ACHN (cell line): ENCODE measurements at regions not wholly inside any gene's neighbourhood (a gene's known extent, or its start where the extent isn't known, plus 50 kb on each side); places are given as distances from the start of the nearest gene placed in this dataset.

Source experiments
- DNase-seq: peaks from one replicate; pipeline ENCODE4 v3.0.0-alpha.2; 2015
- in situ Hi-C: cut with HindIII; loops from 2 replicates; pipeline ENCODE4 v1.10.0; 2017; ENCODE audit warnings: low sequenced_read_pairs, low pct_ligation_motif_present, low pct_unique_long_range_greater_than_20kb

DNA sequence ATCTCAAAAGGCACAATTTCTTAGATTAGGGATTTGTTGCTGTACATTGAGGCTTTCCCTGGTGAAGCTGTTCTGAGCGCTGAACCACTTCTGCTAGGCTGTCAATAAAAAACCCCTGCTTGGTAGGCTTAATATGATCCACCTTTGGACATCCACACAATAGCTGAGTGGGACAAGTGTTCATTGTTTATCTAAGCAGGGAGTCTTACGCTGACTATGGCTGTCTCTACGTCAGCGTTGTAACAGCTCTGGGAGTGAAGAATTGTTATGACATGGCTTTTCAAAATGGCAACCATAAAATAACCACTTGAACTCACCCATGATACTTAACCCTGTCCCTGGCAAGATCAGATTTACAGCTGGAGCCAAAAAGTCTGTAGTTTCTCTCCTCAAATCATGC, 111.5 kb upstream of the SULT1C3 start:
- no peak for DNase-seq
- in situ Hi-C loops: no loop called here

DNA sequence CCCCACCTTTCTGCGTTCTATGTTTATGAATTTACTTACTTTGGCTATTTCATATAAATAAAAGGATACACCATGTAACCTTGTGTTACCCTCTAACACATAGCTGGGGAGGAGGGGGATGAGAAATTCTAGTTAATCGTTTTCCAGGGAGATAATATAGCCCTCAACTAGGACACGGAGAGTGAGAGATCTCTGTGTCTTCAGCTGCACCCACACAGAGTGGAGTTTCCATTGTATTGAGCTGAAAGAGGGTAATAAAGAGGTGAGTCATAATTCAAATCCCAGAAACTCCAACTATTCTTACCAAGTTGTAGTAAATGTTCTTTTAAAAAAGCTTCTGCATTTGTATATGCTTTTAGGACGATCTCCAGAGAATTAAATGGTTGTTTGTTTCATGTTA, 110.1 kb upstream of the SULT1C3 start:
- no peak for DNase-seq
- in situ Hi-C loops: no loop called here

DNA sequence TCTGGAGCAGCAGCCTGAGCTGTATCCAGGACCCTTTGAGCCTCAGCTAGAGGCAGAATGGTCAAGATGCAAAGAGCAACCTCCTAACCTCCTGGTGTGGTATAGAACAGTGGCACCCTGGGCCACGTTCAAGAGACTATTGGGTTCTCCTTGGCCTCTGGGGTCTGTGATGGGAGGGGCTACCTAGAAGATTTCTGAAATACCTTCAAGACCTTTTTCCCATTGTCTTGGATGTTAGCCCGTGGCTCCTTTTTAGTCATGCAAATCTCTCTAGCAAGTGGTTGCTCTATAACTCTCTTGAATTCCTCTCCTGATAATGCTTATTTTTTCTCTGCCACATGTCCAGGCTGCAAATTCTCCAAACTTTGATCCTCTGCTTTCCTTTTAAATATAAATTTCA, 106.3 kb upstream of the SULT1C3 start:
- in situ Hi-C loops: no loop called here

DNA sequence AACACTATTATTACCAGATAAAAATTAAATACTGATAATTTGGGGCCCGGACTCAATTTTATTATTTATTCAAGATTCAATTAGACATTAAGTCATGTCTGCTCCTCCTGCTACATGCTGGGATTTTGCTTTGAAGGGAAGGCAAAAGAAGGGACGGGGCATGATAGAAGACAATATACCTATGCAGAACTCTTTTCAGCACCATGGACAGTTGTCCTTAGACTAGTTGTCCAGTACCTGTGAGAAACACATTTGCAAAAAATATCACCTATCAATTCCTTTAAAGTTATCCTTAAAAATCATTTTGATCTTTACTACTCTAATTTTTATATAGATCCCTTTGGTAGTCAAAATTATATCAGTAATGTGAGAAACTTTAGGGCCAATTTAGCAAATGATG, 100.2 kb upstream of the SULT1C3 start:
- DNase-seq: peak; percentile 43
- in situ Hi-C loops: no loop called here

More for the DNA sequence above, 106.3 kb upstream of the SULT1C3 start:
- no peak for DNase-seq

DNA sequence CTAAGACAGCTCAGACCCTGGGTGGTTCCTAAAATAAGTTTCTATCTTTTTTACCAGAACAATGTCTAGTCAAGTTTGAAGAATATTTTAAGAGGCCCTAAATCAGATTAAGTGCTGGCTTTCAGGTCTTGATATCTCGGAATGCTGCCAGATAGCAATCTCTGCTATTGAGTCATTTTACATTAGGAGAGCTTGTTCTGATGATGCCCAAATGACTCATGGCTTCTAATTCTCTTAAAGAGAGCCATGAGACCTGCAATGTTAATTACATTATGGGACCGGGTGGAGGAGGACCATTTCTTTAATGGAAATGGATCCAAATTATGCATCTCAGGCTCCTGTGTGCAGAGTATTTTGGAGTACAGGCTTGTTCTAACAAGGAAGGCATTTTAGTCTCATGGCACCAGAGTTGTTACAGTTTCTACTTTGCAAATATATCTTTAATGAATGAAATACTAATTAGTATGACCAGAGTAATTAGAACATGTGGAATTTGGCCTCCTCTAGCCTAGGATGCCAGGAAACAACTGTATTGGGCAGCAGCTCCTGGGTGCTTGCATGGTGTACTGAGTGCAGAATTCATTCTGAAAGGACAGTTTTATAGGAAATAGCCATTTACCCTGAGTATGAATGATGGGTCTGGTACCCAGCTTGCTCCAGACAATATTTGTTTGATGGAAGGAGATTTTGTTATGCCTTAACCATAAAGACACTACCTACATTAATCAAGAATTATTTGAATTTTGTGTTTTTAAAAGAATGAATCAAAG, 94.0 kb upstream of the SULT1C3 start:
- in situ Hi-C loops: no loop called here
- no peak for DNase-seq

DNA sequence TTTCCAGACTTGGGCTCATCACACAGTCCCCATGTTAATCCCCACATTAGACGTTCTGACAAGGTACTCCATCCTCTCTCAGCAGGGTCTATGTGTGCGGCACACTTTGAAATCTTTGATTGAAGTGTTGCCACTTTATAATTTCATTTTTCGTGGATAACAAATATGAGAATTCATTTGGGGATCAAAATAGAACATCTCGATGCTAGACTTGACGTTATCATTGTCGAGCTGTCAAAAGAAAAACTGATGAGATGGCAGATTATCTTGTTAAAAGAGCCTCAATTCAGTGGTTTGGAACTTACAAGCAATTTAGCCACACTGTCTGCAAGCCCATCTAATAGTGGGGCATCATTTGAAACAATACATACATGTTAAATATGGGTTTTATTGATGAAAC, 91.2 kb upstream of the SULT1C3 start:
- in situ Hi-C loops: no loop called here
- no peak for DNase-seq

DNA sequence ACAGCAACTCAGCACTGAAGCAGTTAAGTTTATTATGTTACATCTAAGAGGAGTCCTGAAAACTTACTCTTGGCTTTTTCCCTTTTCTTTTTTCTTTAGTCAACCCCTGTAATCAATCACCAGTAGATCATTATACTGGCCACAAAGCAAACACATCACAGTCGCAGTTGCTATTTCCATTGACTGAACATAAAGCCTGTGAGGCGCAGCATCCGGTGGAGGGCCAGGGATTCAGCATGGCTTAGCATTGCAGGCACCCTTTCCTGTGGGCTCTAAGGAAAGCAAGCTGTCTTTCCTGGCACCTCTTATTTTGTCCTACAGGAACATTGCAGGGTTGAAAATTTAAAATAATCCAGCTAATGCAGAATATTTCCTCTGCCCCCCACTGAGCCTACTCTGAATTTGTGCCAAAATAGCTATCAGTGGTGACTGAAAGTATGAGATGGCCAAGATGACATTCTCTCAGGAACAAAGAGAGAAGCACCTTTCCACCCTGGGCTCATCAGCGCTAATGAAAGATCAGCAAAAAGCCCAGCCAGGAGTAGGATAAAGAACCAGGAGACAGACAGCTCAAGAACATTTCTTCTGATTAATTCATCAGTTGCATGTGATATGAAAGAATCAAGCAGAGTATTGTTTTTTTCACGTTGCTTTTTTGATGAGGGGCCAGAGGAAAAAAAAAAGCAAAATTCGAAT, 85.3 kb upstream of the SULT1C3 start:
- DNase-seq: no peak
- in situ Hi-C loops: loop anchor here (25.0 kb wide), 1 partner anchor 217 kb away; no protein-coding TSS in a partner anchor

DNA sequence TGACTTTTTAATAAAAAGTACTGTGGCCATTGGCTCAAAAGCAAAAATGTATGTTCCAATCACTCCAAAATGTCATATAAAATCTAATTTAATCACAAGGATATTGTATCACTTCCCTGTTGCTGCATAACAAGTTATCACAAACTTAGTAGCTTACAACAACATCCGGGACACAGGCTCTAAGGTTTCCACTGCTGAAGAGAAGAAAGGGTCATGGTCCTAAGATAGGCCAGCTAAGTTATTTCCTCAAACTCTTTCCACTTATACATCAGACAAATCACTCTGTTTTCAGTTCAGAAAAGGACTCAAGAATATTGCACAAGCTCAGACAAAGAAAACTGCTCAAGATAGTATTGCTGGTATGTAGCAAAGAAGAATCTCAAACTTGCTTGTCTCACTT, 78.5 kb upstream of the SULT1C3 start:
- no peak for DNase-seq
- in situ Hi-C loops: loop anchor here (25.0 kb wide), 1 partner anchor 224 kb away; no protein-coding TSS in a partner anchor

DNA sequence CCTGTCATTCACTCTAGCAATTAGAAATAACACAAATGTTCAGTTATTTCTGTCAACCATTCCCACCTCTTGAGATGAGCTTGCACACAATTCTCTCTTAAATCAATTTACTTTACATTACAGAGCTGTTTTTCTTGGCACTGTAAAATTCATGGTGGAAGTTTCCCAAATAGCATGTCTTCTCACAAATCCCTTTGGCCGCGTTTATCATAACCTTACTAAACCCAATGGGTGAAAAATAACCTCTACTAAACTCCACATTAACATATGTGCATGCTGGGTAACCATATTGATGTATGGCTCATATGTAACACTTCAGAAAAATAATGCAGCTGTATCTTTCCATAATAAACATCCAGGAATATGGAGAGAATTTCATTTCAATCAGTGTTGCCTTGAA, 75.5 kb upstream of the SULT1C3 start:
- DNase-seq: no peak

DNA sequence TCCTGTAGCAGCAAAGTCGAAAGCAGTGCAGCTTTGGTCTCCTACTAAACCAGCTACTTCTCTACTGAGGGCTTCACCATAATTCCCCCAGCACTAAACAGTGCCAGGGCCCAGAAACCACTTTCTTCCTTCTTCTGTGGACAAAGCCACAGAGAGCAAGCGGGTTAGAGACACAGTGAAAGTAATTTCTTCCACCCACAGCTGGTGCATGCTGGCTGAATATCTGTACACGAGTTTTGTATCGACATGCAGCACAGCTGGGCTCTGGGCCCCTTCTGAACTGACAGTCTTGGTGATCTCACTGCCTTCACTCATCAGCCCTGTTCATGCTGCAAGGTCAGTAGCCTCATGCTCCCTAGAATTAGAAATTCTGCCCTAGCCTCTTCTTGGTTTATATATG, 74.0 kb upstream of the SULT1C3 start:
- in situ Hi-C loops: loop anchor here (25.0 kb wide), 1 partner anchor 228 kb away; no protein-coding TSS in a partner anchor
- DNase-seq: no peak

More for the DNA sequence above, 75.5 kb upstream of the SULT1C3 start:
- in situ Hi-C loops: loop anchor here (25.0 kb wide), 1 partner anchor 227 kb away; no protein-coding TSS in a partner anchor

DNA sequence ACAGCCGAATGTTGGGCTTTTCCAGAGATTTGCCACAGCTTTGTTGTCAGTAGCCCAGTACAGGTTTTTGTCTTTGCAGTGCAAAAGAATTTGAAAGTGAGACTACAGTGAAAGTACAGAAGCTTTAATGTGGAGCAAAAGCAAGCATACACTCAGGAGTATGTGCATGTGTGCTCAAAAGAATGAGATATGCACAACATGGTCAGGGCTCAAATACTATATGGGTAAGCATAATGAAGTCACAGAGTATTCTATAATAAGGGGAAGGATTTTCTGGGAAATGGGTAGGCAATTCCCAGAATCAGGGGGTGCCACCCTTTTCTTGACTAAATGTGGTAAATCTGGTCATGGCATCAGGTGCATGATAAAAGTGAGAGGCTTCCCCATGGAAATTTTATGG, 72.1 kb upstream of the SULT1C3 start:
- in situ Hi-C loops: loop anchor here (25.0 kb wide), 1 partner anchor 230 kb away; no protein-coding TSS in a partner anchor
- no peak for DNase-seq

DNA sequence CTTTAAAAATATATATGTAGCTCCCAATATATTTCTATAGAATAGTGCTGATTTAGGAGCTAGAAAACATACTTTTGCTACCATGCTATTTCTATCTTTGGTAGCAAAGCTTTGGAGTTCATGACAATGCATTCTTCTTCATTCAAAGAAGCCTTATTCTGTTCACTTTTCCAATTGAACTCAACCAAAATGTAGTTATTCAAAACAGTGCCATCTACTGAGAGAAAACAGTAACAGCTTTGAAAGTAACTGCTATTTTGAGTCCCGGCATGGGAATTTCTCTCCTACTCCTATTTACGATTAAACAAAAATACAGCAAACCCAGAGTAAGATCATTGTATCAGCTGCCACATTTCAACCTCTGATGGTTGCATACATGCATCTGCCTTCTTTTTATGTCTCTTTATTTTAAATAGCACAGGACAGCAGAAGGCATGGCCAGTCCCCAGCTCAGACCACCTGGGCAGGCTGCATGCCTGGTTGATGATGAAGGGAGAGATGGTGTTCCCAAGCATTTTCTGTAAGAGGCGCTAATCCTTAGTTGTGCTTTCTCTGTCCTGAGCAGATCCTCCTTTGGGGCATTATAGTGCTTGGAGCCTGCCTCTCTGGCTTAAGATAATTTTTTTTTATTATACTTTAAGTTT, 69.7 kb upstream of the SULT1C3 start:
- peak; percentile 47 for DNase-seq
- in situ Hi-C loops: loop anchor here (25.0 kb wide), 1 partner anchor 233 kb away; no protein-coding TSS in a partner anchor

DNA sequence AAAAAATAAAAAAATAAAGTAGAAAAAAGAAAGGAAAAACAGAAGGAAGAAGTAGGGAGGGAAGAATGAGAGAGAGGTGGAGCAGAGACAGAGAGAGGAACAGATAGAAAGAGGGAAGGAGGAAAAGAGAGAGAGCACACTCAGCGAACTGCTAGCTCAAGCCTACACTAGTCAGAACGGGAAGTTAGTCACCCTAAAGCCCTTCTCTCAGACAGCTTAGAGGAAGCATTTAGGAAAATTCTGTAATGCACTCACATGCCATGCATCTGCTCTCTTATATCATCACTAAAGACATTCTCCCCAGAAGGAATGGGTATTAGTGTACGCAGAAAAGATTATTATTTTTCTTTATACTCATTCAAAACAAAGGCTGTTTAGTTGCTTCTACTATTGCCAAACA, 68.1 kb upstream of the SULT1C3 start:
- no peak for DNase-seq
- in situ Hi-C loops: loop anchor here (25.0 kb wide), 1 partner anchor 234 kb away; no protein-coding TSS in a partner anchor

DNA sequence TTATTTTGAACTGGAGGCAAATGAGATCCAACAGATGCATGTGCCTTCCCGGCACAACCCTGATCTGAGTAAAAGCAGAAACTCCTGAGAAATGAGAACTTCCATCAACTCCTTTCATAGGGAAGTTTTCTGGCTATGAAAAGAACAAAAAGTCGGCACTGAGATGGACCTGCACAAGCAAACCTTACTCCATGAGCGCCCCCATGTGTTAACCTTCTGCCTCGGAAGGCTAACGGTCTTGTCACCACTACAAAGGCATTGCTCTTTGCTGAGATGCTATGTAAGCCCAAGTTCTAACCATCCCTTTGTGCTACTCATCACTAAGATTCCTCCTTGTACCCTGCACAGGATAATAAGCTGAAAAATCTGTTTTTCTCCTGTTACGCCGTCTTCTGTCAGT, 57.3 kb upstream of the SULT1C3 start:
- in situ Hi-C loops: no loop called here
- DNase-seq: peak; percentile 19

DNA sequence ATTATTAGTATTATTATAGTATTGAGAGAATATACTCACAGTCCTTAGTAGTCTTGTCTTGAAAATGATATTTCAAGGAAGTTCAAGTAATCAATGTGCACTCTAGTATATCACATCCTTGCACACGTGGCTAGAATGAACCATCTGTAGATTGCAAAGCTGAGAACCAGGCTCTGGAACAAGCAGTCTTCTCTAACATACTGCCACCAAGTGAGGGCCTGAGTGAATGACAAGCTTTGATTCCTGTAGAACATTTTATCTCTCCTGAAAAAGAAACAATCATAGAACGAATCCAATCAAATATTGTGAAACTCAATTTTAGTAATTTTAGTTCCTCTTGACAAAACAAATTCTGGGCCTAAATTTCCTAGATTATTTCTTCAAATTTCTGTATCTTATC, 55.3 kb upstream of the SULT1C3 start:
- in situ Hi-C loops: no loop called here
- DNase-seq: peak; percentile 37

DNA sequence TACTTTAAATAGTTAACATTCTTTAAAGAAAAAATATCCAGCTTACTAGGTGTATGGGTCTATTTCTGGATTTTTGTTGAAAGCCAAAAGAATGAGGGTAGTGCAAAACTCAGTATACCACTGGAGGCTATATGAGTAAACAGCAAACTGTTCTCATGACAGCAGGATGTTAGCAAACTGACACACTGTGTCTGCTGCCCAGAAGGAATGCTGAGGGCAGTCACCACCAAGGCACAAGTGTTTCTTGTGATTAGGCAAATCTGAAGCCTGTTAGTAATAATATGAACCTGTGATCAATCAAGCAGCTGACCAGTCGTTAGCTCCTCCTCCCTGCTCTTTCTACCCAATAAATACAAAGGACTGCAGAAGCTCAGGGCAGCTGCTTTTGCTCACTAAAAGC, 50.5 kb upstream of the SULT1C3 start:
- in situ Hi-C loops: no loop called here
- no peak for DNase-seq
